GM21825 (cell line): ENCODE measurements at regions not wholly inside any gene's neighbourhood (a gene's known extent, or its start where the extent isn't known, plus 50 kb on each side); places are given as distances from the start of the nearest gene placed in this dataset.
"Not testable (repeated sequence)": the region's sequence is repeated elsewhere in the genome, so short reads cannot be mapped to it uniquely, and the experiment has no call there.

Experiments used
- ATAC-seq: cut with Tn5 transposase; IDR thresholded peaks from one replicate; pipeline ENCODE4 v1.9.1; 2021; ENCODE audit warnings: mild to moderate bottlenecking, moderate library complexity; ENCODE audit not compliant: unreplicated experiment

DNA sequence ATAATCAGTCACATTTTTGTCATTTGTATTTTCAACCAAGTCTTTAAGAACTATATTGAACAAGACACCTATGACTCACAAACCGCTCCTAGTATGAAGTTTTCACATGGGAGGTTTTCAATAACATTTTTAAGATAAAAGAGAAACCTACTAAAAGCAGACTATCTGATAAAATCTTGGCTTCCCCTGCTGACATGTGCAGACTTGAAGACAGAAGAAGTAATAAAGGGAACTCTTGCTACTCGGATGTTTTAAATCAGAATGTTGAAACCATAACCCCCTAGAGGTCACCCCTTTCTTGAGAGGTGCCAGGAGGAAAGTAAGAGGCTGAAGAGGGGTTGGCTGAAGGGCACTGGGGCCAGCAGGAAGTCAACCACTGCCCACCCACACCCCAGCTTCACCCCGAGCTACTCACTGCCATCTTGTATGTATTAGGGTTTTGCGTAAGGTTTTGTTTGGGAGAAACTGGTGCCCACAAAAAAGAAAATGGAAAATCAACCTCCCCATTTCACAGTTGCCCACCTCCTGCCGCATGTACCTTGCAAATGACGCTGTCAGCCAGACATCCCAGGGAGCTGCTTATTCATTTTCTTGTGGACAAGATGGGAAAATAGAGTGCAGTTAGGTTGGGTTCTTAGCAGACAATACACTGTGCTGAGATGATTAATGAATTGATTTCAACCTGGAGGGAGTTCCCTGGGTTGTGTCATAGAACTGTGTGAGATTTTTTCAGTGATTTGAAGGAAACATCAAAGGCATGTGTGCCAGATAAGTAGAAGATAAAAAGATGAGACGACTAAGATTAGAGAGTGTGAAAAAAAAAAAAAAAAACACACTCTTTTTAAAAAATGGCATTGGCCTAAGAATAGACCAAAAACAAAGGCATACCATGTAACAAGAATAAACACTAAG, 83.2 kb upstream of the TAB2 start:
- no peak for ATAC-seq

DNA sequence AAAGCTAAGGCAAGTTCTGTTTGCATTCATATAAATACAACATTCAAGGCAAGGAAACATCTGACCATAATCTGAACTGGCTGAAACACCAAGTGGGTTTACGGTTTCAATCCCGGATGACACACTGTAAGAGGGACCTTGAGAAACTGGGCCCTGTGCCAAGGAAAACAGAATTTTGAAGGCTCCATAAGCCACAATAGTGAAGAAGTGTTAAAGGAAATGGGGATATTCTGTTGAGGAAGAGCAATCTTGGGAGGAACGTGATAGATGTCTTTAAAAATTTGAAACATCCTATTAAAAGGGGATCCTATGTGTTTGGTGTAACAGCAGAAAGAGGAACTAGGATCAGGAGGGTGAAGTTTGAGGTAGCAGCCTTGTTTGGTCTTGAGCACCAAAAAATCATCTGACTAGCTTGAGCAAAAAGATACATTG, 82.4 kb upstream of the TAB2 start:
- peak; percentile 74 for ATAC-seq

DNA sequence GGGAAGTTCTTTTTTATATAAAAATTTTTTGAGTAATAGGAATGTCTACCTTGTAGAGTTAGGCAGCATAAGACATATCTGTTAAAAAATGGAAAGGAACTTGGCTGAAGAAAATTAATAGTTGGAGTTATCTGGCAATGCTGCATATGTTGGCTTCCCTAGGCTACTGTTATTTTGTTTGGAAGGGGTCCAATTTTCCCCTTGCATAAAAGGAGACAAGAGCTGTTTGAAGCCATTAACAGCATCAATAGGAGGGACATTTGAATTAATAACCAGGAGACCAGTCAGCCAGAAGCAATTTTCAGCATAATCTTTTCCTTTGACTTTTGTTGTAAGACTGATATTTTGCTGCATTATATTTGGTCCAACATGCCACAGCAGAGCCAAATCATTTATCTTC, 80.9 kb upstream of the TAB2 start:
- no peak for ATAC-seq

- ATAC-seq: no peak
Observed at GRCh38 chr6:149237464-149237863, 80.0 kb upstream of the TAB2 start.

- no peak for ATAC-seq
Observed at GRCh38 chr6:149239573-149240209, 77.8 kb upstream of the TAB2 start.

- ATAC-seq: no peak
Observed at GRCh38 chr6:149242883-149243282, 74.6 kb upstream of the TAB2 start.

GRCh38 chr6:149244105-149244504, 73.4 kb upstream of the TAB2 start:
- ATAC-seq: no peak

DNA sequence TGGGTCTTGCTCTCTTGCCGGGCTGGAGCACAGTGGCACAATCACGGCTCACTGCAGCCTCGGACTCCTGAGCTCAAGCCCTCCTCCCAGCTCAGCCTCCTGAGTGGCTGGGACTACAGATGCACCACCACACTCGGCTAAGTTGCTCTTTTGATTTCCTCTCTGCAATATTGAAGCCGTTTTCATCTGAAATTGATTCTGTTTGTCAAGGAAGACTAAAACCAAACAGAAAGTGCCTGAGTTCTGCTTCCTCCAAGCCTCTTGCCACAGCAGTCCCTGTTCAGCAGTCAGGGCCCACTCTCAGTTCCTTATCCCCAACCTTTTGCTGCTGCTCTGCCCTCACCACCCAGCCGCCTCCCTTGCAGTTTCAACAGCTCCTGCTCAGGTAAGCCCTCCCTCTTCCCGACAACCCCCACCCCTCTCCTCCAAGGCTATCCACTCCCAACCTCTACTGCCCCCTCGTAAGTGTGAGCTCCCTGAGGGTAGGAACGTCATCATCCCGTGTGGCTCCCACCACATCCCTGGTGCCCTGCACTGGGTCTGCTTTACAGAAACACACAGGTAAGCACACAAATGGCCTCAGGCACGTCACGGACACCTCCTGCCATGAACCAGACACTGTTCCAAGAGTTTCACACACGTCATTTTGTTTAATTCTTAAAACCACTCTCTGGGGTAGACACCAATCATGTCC, 70.7 kb upstream of the TAB2 start:
- ATAC-seq: peak; percentile 96

GRCh38 chr6:149247385-149247763, 70.1 kb upstream of the TAB2 start:
- ATAC-seq: no peak

GRCh38 chr6:149248263-149248662, 69.2 kb upstream of the TAB2 start:
- not testable (repeated sequence) for ATAC-seq

DNA sequence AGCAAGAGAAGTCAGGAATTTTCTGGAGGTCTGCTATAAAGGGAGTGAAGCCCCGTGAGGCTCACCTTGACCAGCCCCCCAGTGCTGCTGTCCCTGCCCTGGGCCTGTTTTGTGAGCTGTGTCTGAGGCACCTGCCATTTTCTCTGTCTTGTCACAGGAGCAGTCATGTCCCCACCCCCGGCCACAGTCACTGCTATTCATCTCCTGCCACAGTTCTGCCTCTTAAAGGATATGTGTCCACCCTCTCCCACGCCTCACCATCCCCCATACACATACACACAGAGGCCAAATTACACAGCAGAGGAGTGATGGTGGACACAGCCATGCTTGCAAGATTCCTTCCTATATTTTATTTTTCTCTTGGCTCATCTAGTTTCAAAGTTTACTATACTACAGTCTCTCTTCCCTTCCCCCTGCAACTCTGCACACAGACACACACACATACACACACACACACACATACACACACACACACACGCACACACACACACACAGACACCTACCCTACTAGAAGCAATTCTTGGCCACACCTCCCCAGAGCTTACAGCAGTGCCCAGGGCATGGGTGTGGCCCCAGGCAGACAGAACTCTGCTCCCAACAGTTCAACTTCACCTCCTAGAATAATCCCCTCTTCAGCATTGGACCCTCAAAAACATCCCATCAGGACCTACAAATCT, 68.7 kb upstream of the TAB2 start:
- no peak for ATAC-seq

DNA sequence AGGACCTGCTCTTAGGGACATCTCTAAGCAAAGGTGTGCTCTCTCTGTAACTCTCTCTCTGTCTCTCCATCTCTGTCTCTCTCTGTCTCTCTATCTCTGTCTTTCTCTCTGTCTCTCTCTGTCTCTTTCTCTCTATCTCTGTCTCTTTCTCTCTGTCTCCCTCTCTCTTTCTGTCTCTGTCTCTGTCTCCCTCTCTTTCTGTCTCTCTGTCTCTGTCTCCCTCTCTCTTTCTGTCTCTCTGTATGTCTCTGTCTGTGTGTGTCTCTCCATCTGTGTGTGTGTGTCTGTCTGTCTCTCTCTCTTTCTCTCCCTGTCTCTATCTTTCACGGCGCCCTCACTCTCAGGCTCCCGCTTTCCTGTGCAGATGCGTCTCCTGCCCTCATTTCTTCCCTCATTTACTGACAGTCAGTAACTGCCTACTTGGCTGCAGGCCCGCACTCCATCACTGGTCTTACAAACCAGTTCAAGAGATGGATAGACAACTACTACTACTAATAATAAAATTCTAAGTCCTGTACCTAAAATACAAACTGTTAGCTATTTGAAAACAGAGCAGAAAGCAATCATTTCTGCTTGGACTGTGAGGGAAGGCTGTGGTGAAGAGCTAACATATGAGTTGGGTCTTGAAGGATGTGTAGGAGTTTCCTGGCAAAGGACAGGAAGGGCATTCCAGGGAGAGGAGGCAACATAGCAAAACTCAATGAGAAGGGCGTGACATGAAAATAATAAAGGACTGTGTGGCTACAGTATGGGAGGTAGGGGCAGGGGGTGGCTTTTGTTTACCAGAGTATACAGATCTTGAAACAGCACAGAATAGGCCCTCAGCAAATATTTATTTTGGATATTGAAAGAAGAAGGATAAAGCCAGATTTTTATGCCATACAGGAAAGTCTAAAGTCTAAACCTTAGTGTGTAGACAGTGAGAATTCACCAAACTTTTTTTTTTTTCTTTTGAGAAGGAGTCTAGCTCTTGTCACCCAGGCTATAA, 67.8 kb upstream of the TAB2 start:
- no peak for ATAC-seq

GRCh38 chr6:149250951-149251350, 66.6 kb upstream of the TAB2 start:
- ATAC-seq: no peak

DNA sequence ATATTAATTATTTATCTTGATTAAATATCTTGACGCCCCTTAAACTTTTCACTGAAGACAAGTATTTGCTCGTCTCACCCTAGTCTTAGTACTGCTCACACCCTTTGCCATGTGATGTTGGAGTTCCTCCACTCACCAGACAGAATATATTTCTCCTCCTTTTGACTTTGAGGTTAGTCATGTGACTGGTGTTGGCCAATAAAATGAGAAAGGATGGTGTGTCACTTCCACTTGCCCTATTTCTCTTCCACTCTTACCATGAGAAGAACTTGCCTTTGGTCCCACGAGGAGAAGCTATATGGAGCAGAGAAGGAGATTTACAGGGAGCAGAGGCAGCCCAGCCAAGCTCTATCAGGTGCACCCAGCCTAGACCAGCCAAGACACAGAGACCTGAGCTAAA, 64.9 kb upstream of the TAB2 start:
- ATAC-seq: no peak

GRCh38 chr6:149254253-149254652, 63.3 kb upstream of the TAB2 start:
- ATAC-seq: no peak

DNA sequence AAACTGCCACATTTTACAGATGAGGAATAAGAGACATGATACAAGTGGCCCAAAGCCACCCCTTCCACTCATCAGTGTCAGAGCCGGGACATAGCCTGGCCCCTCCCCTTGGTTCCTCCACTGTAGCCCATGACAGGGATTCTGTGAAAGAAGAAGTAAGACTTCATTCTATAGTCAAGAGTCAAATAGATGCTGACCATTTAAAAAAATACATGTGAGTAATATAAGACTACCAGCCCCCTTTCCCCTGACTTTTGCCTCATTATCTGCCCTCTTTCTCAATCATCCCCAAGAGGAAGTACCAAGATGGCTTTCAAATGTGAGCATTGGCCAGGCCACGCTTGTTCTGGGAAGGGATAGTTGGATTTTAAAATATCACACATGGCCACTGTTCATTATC, 57.8 kb upstream of the TAB2 start:
- ATAC-seq: no peak

- ATAC-seq: no peak
Observed at GRCh38 chr6:149260214-149260874, 57.2 kb upstream of the TAB2 start.

- no peak for ATAC-seq
Observed at GRCh38 chr6:149261364-149262040, 56.0 kb upstream of the TAB2 start.

DNA sequence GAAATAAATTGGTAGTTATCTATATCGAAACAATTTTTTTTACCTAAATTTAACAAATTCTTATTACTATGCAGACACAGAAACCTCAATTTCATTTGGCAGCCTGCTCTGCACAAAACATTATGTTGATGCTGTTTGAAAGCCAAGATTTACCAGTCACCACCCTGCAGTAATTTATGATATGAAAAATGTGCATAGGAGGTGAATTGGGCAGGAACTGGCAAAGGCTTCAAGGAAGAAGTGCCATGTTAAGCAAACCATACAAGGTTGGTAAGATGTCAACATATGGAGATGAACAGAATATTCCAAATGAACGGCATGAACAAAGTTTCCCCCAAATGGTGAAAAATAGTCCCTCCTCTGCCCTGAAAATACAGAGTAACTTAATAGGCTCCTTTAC, 54.2 kb upstream of the TAB2 start:
- ATAC-seq: no peak
